Lung (tissue), 11 donors: ENCODE measurements at regions not wholly inside any gene's neighbourhood (a gene's known extent, or its start where the extent isn't known, plus 50 kb on each side); places are given as distances from the start of the nearest gene placed in this dataset.

Experiments
- ATAC-seq: fragments of 200-7000 bp; cut with Tn5 transposase; one replicate; pipeline ENCODE4 v1.9.1; 2020; ENCODE audit warnings: moderate number of reproducible peaks; ENCODE audit not compliant: insufficient read depth, low FRiP score
- DNase-seq, 3 donors: peaks; one replicate each; pipeline ENCODE4 v3.0.0-alpha.2; 2013 to 2017
- H3K27ac ChIP-seq, 2 donors: one replicate each; pipeline ENCODE4 v1.5.1; 2013; ENCODE audit warnings: mild to moderate bottlenecking in 2 of 2, moderate library complexity in 2 of 2, control low read depth in 1 of 2, inconsistent platforms in 1 of 2, low read depth in 1 of 2, low read length in 1 of 2
- H3K27me3 ChIP-seq, 3 donors: one replicate each; pipeline ENCODE4 v1.5.1; 2013; ENCODE audit warnings: low read length in 2 of 3; ENCODE audit not compliant: control insufficient read depth in 3 of 3, insufficient read depth in 3 of 3
- H3K36me3 ChIP-seq, 4 donors: one replicate each; pipeline ENCODE4 v1.5.1; 2013; ENCODE audit warnings: low read length in 4 of 4, mild to moderate bottlenecking in 1 of 4, moderate library complexity in 1 of 4; ENCODE audit not compliant: control insufficient read depth in 4 of 4, insufficient read depth in 4 of 4
- H3K4me1 ChIP-seq, 5 donors: one replicate each; pipeline ENCODE4 v1.5.1; 2013; ENCODE audit warnings: low read length in 5 of 5, mild to moderate bottlenecking in 2 of 5, moderate library complexity in 1 of 5; ENCODE audit not compliant: control insufficient read depth in 5 of 5, insufficient read depth in 5 of 5
- H3K4me3 ChIP-seq: one replicate; pipeline ENCODE4 v1.5.1; 2013; ENCODE audit warnings: mild to moderate bottlenecking, control low read depth, moderate library complexity
- H3K9ac ChIP-seq, 2 donors: one replicate each; pipeline ENCODE4 v1.5.1; 2013; ENCODE audit warnings: low read length in 2 of 2, control low read depth in 1 of 2; ENCODE audit not compliant: insufficient read depth in 1 of 2
- H3K9me3 ChIP-seq, 4 donors: one replicate each; pipeline ENCODE4 v1.5.1; 2013; ENCODE audit warnings: low read length in 3 of 4, mild to moderate bottlenecking in 1 of 4, moderate library complexity in 1 of 4; ENCODE audit not compliant: control insufficient read depth in 4 of 4, insufficient read depth in 3 of 4
- WGBS, 2 donors: extraction: QIAGEN DNeasy Blood & Tissue Kit; methylation state at CpG; one replicate each; pipeline ENCODE4 v1.1.7; 2013; 5-methylcytosine and 5-hydroxymethylcytosine counted together
- TF ChIP-seq, protein P1 (sequence below): IDR thresholded peaks from 2 replicates; pipeline ENCODE4 v1.5.1; 2012; ENCODE audit warnings: mild to moderate bottlenecking; ENCODE audit errors: control extremely low read depth, extremely low read depth
- donor health status: control.
- donor health status: control.
- donor health status: Bipolar disorder and iron deficiency.
- donor health status: healthy.
- donor health status: DM: yes; HTN: yes; CAD: no.

DNA sequence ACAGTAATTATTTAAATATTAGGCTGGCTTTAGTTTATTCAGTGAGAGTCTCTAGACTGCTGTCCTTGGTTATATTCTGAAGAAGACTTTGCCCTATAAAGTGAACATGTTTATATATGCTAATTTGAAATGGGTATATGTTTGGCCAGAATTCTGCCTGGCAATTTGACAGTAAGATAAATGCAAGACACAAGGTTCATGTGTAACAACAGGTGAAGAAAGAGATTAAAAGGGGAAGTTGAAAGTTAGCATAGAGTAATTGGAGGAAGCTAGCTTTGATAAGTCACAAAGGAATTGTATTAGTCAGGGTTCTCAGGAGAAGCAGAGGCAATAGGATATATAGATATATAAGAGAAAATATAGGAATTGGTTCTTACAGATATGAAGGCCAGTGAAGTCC lies 191.4 kb downstream of the CENPW start:
- H3K27ac ChIP-seq: no peak overlapping the region
- no peaks in the 10 kb centered on the region for H3K27me3 ChIP-seq
- ATAC-seq (no peak), DNase-seq (no peak)
- no peak overlapping the region for H3K4me3 ChIP-seq
- no peak overlapping the region for H3K9ac ChIP-seq
- TF ChIP-seq, protein P1, sequence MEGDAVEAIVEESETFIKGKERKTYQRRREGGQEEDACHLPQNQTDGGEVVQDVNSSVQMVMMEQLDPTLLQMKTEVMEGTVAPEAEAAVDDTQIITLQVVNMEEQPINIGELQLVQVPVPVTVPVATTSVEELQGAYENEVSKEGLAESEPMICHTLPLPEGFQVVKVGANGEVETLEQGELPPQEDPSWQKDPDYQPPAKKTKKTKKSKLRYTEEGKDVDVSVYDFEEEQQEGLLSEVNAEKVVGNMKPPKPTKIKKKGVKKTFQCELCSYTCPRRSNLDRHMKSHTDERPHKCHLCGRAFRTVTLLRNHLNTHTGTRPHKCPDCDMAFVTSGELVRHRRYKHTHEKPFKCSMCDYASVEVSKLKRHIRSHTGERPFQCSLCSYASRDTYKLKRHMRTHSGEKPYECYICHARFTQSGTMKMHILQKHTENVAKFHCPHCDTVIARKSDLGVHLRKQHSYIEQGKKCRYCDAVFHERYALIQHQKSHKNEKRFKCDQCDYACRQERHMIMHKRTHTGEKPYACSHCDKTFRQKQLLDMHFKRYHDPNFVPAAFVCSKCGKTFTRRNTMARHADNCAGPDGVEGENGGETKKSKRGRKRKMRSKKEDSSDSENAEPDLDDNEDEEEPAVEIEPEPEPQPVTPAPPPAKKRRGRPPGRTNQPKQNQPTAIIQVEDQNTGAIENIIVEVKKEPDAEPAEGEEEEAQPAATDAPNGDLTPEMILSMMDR: no peak
- H3K9me3 ChIP-seq: no peaks in the 10 kb centered on the region
- H3K36me3 ChIP-seq: no peaks in the 10 kb centered on the region
- H3K4me1 ChIP-seq: peaks cover 0 to 6% (median 0%) of the 10 kb centered on the region in 5 donors

DNA sequence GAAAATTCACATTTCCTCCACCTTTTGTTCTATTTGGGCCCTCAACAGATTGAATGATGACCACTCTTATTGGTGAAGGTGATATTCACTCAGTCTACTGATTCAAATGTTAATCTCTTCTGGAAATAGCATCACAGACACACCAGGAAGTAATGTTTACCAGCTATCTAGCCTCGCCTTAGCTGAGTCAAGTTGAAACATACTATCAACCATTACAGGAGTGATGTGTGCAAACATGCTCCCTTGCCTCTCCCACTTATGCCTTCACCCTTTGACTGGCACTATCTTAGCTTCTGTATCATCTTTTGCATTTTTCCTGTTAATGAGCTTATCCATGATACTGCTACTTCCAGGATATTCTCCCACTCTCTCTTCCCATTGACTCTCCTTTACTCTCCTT lies 191.9 kb downstream of the CENPW start:
- TF ChIP-seq, protein P1: no peak
- Histone ChIP-seq H3K27me3 (no peaks in the 10 kb centered on the region), H3K9ac (no peak overlapping the region), H3K27ac (no peak overlapping the region), H3K9me3 (no peaks in the 10 kb centered on the region), H3K36me3 (no peaks in the 10 kb centered on the region), H3K4me1 (peaks cover 0 to 6% (median 0%) of the 10 kb centered on the region in 5 donors), H3K4me3 (no peak overlapping the region)
- DNase-seq: no peak
- ATAC-seq: no peak
- 67 to 69% methylated on average over 1 of the region's 1 CpG for WGBS, 2 donors

DNA sequence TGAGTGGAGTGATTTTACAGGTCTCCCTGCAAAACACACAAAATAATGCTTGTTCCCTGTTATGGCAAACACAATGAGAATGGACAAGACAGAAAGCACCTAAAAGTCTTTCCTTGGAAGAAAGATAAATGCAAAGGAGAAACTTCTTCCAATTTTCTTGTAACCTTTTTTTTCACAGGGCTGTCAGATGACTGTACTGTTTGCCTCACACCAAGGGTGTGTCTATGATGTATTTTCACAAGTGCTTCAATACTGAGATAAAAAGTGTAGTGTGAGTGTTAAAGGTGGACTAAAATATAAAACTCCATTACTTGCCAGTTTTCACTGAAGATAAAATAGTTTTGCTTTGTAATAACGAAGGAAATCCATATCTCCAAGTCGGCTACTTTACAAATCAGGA lies 194.5 kb downstream of the CENPW start:
- DNase-seq (no peak), ATAC-seq (no peak)
- H3K9me3 ChIP-seq: no peaks in the 10 kb centered on the region
- H3K9ac ChIP-seq: no peak overlapping the region
- no peak overlapping the region for H3K4me3 ChIP-seq
- WGBS, 2 donors: 55 to 70% methylated on average over 2 of the region's 2 CpGs
- no peak overlapping the region for H3K27ac ChIP-seq
- TF ChIP-seq, protein P1: no peak
- H3K27me3 ChIP-seq: no peaks in the 10 kb centered on the region
- peaks cover 0 to 6% (median 0%) of the 10 kb centered on the region in 5 donors for H3K4me1 ChIP-seq
- no peaks in the 10 kb centered on the region for H3K36me3 ChIP-seq

DNA sequence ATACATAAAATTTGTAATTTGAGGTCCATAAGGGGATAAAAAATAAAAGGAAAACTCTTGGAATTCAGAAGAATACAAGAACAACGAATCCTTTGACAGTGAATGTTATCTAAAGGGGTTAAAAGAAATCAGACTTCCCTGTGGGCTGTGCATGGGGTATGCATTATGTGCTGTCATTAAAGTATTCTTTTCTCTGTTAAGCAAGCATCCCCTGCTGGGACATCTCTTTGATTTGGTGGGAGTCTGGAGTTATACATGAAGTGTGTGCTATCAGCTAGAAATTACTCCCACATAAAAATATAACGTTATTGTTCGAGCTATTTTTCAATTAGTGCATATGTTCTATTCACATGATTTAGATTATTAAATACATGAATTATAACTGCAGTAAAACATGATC lies 195.2 kb downstream of the CENPW start:
- ATAC-seq: no peak
- 84% methylated on average over 3 of the region's 3 CpGs for WGBS, 2 donors

More for the DNA sequence above, 195.2 kb downstream of the CENPW start:
- DNase-seq: no peak
- no peaks in the 10 kb centered on the region for H3K36me3 ChIP-seq
- no peak overlapping the region for H3K9ac ChIP-seq
- no peak overlapping the region for H3K4me3 ChIP-seq
- H3K9me3 ChIP-seq: no peaks in the 10 kb centered on the region
- H3K4me1 ChIP-seq: peaks cover 0 to 6% (median 0%) of the 10 kb centered on the region in 5 donors
- no peak overlapping the region for H3K27ac ChIP-seq
- TF ChIP-seq, protein P1: no peak
- no peaks in the 10 kb centered on the region for H3K27me3 ChIP-seq
